T47D (cell line): ENCODE measurements at regions not wholly inside any gene's neighbourhood (a gene's known extent, or its start where the extent isn't known, plus 50 kb on each side); places are given as distances from the start of the nearest gene placed in this dataset.
"Not testable (repeated sequence)": the region's sequence is repeated elsewhere in the genome, so short reads cannot be mapped to it uniquely, and the experiment has no call there.

Experiments used
- DNase-seq, 2 experiments: peaks; one replicate each; pipeline versions ENCODE4 v3.0.0 to v3.0.0-alpha.2; 2011 to 2012; ENCODE audit warnings: low read depth in 1 of 2, low spot score in 1 of 2
- JUND ChIP-seq: IDR thresholded peaks from 2 replicates; pipeline ENCODE4 v1.6.1; 2012; ENCODE audit warnings: low read depth
- in situ Hi-C: cut with HindIII; loops from 2 replicates; pipeline ENCODE4 v1.10.0; 2016; ENCODE audit warnings: low sequenced_read_pairs, low pct_unique_long_range_greater_than_20kb

- in situ Hi-C loops = no loop called here
- no peak for TF ChIP-seq JUND
- no peak for DNase-seq
Measured at GRCh38 chr11:109061394-109061793, 360.6 kb upstream of the C11orf87 start.

DNA sequence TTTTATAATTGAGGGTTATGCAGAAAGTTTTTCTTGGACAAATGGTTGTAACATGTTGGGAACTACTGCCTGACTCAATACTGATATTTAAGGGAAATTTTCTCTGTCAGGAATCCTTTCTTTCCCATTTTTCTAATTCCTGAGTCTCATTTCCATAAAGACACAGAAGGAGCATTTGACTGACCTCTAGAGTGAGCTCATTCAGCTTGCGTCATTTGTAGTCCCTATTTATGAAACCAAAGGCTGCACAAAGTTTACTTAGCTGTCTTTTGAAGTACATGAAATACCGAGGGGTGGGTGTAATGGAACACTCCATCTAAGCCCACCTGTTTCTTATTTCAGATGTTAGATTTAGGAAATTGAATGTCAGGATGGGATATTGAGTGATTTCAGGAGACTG, 359.5 kb upstream of the C11orf87 start:
- DNase-seq = no peak
- in situ Hi-C loops = no loop called here
- no peak for TF ChIP-seq JUND

GRCh38 chr11:109062871-109063270, 359.1 kb upstream of the C11orf87 start:
- in situ Hi-C loops = no loop called here
- no peak for TF ChIP-seq JUND

DNA sequence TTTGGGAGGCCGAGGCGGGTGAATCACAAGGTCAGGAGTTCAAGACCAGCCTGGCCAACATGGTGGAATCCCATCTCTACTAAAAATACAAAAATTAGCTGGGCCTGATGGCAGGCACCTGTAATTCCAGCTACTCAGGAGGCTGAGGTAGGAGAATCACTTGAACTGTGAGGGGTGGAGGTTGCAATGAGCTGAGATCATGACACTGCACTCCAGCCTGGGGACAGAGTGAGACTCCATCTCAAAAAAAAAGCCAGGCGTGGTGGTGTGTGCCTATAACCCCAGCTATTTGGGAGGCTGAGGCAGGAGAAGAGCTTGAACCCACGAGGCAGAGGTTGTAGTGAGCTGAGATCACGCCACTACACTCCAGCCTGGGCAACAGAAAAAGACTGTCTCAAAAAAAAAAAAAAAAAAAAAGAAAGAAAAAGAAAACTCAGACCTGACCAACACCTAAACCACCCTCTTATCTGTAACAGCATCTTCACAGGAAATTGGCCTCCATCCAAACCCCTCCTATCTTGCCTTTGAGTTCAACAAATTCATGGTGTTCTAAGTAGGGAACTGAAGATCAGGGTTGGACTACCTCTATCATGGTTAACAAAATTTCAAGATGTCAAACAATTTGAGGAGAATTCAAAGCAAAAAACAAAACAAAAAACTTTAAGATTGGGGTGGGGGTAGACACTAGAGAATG, 357.2 kb upstream of the C11orf87 start:
- DNase-seq = peak in 1 of 2 experiments; percentile 31
- in situ Hi-C loops = not testable (repeated sequence)

More at GRCh38 chr11:109062871-109063270, 359.1 kb upstream of the C11orf87 start:
- no peak for DNase-seq

DNA sequence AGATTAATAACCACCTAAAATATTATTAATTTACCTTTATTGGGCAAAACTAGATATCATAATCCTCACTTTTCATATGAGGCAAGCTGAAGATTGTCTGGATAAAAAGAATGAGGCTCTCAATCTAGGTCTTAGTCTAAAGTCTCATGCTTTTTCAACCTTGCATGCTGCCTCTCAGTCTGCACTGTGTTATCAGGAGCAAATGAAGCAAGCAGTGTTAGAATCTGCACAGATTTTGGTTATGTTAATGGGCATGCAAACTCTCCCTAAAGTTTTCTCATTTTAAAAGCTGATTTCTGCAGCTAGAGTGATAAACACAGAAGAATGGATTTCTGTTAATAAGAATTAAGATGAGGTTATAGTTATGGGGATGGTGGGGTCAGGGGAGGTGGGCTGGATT, 350.7 kb upstream of the C11orf87 start:
- TF ChIP-seq JUND = no peak
- in situ Hi-C loops = no loop called here
- no peak for DNase-seq

DNA sequence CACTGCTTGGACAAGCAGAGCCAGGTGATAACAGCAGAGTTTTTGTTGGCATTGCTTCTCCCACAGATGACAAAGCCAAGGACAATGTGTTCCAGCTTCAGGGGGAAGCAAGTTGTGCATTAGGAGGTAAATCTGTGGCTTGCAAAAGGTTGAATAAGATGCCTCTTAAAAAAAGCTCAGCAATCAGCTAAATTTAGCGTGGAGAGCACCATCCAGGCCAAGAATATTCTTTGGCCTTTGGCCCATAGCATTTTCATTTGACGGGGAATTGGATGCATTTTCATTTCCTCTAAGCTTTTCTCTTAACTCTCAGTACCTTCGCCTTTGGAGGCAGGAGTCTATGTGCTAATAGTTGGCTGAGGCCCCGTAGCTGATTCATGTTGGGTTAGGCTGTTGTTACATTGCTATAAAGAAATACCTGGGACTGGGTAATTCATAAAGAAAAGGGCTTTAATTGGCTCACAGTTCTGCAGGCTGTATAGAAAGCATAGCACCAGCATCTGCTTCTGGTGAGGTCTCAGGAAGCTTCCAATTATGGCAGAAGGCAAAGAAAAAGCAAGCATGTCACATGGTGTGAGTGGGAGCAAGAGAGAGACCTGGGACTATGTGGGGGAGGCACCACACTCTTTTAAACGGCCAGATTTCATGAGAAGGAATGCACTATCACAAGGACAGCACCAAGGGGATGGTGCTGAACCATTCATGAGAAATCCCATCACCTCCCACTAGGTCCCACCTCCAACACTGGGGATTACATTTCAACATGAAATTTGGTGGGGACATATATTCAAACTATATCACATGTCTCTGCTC, 350.1 kb upstream of the C11orf87 start:
- in situ Hi-C loops = no loop called here
- DNase-seq = no peak
- no peak for TF ChIP-seq JUND

DNA sequence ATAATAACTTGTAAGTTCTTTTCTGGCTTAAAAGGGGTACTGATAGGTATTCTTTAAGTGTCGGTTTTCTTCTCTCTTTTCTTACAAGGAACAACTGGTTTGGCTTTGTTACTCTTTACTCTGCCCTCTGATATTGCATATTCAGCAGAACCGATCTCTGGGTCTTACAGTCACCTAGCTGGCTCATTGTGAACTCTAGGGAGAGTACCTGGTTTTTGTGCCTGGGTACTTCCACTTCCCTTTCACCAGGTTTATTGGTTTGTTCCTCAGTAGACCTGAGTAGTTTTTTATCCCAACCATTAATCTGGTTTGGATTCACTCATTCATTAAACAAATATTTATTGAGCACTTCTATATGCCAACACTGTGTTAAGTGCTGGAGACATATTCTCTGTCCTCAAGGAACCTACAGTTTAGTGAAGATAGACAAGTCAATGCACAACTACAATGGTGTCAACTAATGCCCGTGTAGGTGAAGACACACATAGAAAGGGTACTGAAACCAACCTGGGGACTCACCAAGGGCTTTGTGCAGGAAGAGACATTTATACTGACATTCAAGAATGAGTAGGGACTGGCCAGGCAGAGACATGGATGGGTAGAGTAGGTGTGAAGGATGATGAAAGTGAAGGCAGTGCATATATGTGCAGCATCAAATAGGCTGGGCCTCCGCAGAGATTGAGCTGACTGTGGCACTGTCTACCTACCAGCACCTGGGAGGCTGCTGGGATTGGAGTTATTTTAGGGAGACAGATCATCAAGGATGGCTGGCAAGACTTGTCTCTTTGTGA, 348.8 kb upstream of the C11orf87 start:
- in situ Hi-C loops = no loop called here
- no peak for DNase-seq
- no peak for TF ChIP-seq JUND

GRCh38 chr11:109075976-109076375, 346.0 kb upstream of the C11orf87 start:
- no peak for DNase-seq
- in situ Hi-C loops = no loop called here
- no peak for TF ChIP-seq JUND

DNA sequence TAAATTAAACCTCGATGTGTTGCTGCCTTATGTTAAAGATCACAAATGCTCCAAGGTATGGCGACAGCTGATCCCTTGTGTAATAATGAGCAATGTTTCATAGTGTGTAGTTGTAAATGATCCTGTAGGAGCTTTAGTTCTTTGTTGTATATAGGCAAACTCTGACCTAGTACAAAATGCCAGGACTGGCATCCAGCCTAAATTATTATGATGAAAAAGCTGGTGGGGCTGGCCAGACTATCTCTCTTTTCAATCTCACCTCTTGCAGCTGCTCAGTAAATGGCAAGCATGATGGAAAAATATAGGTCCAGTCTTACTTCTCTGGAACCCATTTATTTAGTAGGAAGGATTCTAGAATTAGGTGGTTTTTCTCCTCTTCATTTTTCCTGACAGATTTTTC, 345.1 kb upstream of the C11orf87 start:
- in situ Hi-C loops = no loop called here
- TF ChIP-seq JUND = no peak
- DNase-seq = no peak

DNA sequence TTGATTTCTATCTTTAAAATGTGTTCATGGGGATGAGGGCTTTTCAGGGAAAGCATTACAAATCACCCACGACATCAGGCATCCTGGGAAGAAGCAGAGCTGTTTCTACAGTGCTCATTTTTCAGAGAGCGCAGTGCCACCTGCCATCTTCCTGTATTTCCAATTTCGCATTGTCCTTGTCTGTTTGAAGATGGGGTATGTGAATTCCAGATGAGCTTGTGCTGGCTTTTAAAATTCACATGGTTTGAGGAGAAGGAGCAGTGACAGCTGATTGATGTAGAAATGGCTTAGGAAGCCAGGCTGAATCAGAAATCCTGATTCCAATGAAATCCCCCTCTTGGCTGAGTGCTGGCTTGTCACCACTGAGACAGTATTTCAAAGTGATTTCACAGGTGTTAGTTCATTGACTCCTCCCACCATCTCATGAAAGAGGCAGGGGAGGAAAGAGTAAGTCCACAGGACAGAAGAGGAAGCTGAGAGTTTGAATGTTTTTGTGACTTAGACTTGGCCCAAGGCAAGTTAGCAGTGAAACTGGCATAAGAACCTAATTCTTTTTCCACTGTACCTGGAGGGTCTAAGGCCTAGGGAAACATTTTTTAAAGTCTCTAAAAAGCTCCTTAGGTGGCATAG, 344.6 kb upstream of the C11orf87 start:
- no peak for TF ChIP-seq JUND
- in situ Hi-C loops = no loop called here
- no peak for DNase-seq

DNA sequence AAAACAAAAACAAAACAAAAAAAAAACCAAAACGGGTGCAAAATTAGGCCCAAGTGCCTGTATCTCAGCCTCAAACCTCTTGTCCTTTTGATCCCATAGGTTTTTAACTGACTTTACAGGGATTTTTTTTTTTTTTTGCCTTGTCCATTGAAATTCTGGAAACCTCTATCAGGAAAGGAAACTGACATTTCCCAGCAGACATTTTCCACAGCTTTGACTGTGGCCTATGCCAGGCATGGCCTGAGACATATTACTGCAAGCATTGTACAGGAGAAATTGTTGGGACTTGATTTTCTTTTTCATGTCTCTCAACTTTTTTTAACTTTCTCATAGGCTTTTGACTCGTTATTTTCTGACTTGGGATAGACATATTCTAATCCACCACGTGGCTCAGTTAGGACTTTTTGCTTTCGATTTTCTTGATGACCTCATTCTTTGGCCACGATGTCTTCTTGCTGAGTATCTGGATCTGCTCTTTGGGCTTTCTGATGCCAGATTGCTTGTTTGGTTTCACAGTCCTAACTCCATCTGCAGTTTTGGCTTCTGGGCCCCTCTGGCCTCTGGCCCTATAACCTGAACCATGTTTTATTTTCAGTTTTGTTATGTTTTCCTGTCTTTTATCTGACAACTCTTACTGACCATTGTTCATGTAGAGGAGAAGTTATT, 336.1 kb upstream of the C11orf87 start:
- in situ Hi-C loops = no loop called here
- no peak for TF ChIP-seq JUND
- DNase-seq = peak in 1 of 2 experiments; percentile 28

GRCh38 chr11:109086931-109087330, 335.1 kb upstream of the C11orf87 start:
- in situ Hi-C loops = no loop called here
- TF ChIP-seq JUND = no peak
- DNase-seq = no peak
